ENCODE measurements at regions not wholly inside any gene's neighbourhood (a gene's known extent, or its start where the extent isn't known, plus 50 kb on each side); places are given as distances from the start of the nearest gene placed in this dataset.

- TF ChIP-seq CTCF (IDR thresholded peaks at IDR 0.05; ENCODE audit: low read depth, low read length) = no peak
- no peak overlapping the region for H3K4me3 ChIP-seq (replicated peaks in 1 of 2; ENCODE audit: low read depth in 2 of 2, low read length in 2 of 2)
- no peak for DNase-seq (ENCODE audit: low read depth in 2 of 2)
Observed at GRCh38 chr1:116259663-116260062, 113.4 kb upstream of the ATP1A1 start.

GRCh38 chr1:116260115-116260514 is 112.9 kb upstream of the ATP1A1 start:
- H3K4me3 ChIP-seq (replicated peaks in 1 of 2; ENCODE audit: low read depth in 2 of 2, low read length in 2 of 2) = no peak overlapping the region
- DNase-seq (ENCODE audit: low read depth in 2 of 2) = no peak
- TF ChIP-seq CTCF (IDR thresholded peaks at IDR 0.05; ENCODE audit: low read depth, low read length) = no peak

- no peak overlapping the region for H3K4me3 ChIP-seq (replicated peaks in 1 of 2; ENCODE audit: low read depth in 2 of 2, low read length in 2 of 2)
- DNase-seq (ENCODE audit: low read depth in 2 of 2) = no peak
- no peak for TF ChIP-seq CTCF (IDR thresholded peaks at IDR 0.05; ENCODE audit: low read depth, low read length)
Observed at GRCh38 chr1:116260621-116261020, 112.4 kb upstream of the ATP1A1 start.

GRCh38 chr1:116261227-116261626 is 111.8 kb upstream of the ATP1A1 start:
- H3K4me3 ChIP-seq (replicated peaks in 1 of 2; ENCODE audit: low read depth in 2 of 2, low read length in 2 of 2) = no peak overlapping the region
- DNase-seq (ENCODE audit: low read depth in 2 of 2) = peak in 1 of 2 donors; percentile 31
- TF ChIP-seq CTCF (IDR thresholded peaks at IDR 0.05; ENCODE audit: low read depth, low read length) = no peak

- no peak for DNase-seq (ENCODE audit: low read depth in 2 of 2)
- TF ChIP-seq CTCF (IDR thresholded peaks at IDR 0.05; ENCODE audit: low read depth, low read length) = no peak
Observed at GRCh38 chr1:116262207-116262994, 110.6 kb upstream of the ATP1A1 start.

GRCh38 chr1:116262995-116263385 is 110.1 kb upstream of the ATP1A1 start:
- H3K4me3 ChIP-seq (replicated peaks in 1 of 2; ENCODE audit: low read depth in 2 of 2, low read length in 2 of 2) = no peak overlapping the region
- DNase-seq (ENCODE audit: low read depth in 2 of 2) = no peak
- TF ChIP-seq CTCF (IDR thresholded peaks at IDR 0.05; ENCODE audit: low read depth, low read length) = no peak

More at GRCh38 chr1:116262207-116262994, 110.6 kb upstream of the ATP1A1 start:
- H3K4me3 ChIP-seq (replicated peaks in 1 of 2; ENCODE audit: low read depth in 2 of 2, low read length in 2 of 2) = no peak overlapping the region

All from cardiac fibroblast (primary cell).